NCI-H2081 treated with DMSO at 0.1 percent for 48 hours (cell line): ENCODE measurements at regions not wholly inside any gene's neighbourhood (a gene's known extent, or its start where the extent isn't known, plus 50 kb on each side); places are given as distances from the start of the nearest gene placed in this dataset.

Experiments
- DNase-seq: peaks from one replicate; lab custom pipeline; 2025; lab: John Stamatoyannopoulos, UW

- DNase-seq = no peak
Measured at GRCh38 chr2:16080516-16080915, 140.2 kb downstream of the MYCN start.

- DNase-seq = no peak
Measured at GRCh38 chr2:16080071-16080470, 139.7 kb downstream of the MYCN start.

DNA sequence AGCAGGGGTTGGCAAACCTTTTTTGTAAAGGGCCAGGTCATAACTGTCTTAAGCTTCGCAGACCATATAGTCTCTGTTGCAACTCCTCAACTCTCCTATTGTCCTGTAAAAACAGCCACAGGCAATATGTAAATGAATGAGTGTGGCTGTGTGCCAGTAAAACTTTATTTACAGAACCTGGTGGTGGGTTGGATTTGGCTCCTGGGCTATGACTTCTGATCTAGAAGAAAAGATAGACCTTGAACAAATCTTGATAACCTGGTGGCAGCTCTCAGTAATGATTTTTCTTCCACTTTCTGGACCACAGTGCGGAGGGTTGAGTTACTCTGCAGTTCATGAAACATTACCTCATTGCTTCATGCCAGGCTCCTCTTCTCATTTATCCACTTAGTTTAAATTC lies 139.3 kb downstream of the MYCN start:
- no peak for DNase-seq

DNA sequence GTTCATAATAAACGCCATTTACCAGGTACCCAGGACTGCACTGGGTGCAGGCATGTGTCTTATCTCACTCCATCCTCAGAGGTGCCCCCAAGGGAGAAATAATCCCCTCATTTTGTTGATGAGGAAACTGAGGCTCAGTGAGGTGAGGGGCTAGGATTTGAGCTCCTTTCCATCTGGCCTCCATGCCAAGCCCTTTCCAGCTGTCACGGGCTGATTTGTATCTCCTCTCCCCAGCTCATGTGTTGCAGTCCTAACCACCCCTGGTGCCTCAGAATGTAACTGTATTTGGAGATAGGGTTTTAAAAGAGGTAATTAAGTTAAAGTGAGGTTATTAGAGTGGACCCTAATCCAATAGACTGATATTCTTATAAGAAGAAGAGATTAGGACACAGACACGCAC lies 137.3 kb downstream of the MYCN start:
- no peak for DNase-seq

- no peak for DNase-seq
Measured at GRCh38 chr2:16076911-16077310, 136.6 kb downstream of the MYCN start.

GRCh38 chr2:16075045-16076012 lies 135.0 kb downstream of the MYCN start:
- DNase-seq = no peak

DNA sequence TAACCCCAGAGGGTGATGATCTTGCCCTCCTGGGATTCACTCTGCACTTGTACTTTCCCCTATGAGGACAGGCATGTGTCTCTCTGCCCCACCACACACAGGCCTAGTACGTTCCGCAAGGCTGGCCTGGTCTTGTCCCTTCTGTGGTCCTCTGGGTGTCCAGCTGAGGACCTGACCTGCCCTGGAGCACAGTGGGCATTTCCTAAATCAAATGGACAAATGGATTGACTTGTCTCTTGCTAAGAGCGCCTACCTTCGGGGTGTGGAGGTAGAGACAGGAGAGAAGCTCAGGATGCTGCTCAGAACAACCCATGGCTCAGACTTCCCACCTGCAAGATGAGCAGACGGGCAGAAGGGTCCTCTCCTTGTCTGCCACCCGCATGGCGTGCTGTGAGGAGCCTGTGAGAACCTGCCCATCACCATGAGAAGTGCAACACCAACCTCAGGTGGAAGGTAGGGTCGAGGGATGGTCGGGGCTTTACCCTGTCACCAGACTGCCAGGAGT lies 133.6 kb downstream of the MYCN start:
- no peak for DNase-seq

DNA sequence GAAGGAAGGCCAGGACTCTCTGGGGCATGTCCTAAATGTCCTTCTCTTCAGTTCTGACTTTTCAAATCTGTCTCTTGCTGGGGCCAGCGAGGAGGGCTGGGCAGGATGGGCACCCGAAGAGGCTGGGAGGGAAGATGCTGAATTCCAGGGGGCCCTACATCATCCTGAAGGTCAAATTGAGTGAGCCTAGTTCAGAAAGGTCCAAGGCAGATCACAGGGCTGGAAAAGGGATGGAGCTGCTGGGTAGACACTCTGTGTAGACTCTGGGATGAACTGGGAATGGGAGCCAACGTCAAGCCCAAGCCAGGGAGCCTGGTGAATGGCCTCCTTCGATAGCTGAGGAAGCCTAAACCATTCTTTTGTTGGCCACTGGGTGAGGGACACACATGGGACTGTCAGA lies 133.1 kb downstream of the MYCN start:
- no peak for DNase-seq

DNA sequence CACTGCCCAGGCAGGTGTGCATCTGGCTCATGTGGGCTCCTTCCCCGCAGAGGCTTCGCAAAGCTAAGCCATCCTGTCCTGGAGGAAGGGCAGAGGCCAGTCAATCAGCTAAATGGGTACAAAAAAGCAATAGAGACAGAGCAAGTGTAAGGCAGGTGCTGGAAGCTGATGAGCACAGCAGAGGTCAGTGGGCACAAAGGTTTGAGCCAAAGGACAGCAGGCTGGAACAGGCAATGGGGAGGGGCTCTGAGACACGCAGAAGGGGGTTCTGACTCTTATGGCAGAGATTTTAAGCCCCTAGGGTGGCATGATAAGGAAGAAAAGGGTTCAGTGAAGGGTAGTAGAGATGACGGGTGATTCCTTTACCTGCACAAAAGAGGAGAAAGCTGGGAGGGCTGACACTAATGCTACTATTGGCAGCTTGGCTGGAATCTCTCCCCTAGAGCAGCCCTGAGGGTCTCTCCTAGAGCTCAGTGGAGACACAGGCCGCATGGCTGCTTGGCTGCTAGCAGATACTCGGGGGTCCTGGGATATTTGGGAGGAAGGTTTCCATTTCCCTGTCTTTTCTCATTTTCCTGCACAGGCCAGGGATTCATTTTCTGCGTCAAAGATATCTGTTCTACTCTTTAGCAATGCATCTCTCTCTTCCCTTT lies 132.4 kb downstream of the MYCN start:
- DNase-seq = no peak

DNA sequence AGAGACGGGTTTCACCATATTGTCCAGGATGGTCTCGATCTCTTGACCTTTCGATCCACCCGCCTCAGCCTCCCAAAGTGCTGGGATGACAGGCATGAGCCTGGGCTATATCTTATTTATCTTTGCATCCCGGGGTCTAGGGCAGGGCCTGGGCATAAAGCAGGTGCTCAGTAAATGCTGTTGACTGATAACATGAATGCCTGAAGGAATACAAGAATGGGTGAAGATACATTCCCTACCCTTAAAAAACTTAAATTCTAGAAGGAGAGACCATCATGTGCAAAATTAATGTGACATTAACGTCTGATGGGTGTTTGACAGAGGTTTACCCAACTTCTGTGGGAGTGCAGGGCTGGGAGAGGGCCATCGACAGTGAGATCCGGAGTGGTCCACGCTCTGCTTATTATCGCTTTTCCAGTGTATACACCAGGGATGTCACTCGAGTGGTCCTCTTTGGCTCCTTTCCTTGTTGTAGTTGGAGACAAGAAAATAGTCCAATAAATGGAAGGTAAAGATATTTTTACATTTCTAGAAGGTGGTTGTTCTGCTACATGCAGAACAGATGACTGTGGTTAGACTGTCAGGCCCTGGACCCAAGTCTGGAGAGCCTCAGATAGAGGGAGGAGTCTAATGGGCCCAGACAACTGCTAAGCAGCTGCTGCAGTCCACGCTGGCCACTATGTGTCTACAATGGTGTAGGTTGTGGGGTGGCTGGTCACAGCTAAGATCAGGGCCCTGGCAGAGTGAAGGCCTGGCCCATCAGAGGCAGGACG lies 131.7 kb downstream of the MYCN start:
- DNase-seq = no peak

GRCh38 chr2:16071039-16071864 lies 130.9 kb downstream of the MYCN start:
- no peak for DNase-seq

DNA sequence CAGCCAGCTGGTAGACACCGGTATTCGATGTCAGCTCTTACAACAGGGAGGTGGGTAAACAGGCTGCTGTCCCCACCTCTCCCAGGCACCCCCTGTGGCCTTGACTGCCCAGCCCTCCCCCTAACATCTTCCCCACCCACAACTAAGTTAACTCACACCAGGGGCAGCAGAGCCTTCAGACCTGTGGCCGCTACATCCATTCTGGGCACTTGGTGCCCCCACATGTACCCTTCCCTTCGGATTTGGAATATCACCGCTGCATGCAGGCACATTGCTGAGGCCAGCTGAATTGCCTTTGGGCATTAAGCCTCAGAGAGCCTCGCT lies 130.3 kb downstream of the MYCN start:
- no peak for DNase-seq

GRCh38 chr2:16069933-16070647 lies 129.7 kb downstream of the MYCN start:
- no peak for DNase-seq

DNA sequence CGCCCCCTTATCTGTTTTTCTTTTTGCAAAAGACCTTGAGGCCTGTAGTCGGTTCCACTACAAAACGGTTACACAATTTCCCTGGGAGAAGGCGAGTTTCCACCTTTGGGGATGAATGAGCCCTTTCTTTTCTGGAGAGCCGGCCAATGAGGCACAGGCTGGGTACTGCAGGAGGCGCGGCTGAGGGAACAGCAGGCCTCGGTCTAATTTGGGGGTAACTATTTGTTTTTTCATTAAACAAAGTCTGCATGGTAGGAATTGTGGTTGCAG lies 129.2 kb downstream of the MYCN start:
- no peak for DNase-seq

DNA sequence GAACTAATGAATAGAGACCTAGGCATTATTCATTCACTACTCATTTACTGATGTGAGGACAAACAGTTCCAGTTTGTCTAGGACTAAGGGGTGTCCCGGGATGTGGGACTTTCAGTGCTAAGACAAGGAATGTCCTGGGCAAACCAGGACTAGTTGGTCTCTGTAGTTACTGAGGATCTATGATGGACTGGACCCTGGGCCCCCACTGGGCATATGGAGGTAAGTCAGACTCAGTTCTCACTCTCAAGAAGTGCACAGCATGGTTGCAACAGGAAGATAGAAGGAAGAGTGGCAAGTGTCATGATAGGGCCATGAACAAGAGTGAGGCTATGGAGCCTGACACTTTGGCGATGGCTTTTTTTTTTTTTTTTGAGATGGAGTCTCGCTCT lies 128.2 kb downstream of the MYCN start:
- no peak for DNase-seq

GRCh38 chr2:16067866-16068551 lies 127.7 kb downstream of the MYCN start:
- DNase-seq = no peak

DNA sequence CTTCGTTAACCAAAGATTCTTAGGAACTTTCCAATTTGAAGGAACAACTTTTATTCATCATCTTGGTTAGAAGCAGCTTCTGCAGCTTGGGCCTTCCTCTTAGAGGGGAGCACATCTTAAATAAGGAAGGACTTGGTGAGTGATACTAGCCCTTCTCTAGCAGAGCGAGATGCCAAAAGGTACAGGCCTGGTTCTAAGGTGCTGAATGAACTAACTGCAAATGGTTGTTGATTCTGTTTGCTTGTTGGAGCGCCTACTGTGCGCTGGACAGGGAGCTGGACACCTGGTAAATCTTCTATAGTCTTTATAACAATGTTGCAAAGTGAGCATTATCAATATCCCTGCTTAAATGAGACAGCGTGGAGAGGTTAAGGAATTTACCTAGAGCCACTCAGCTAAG lies 127.1 kb downstream of the MYCN start:
- no peak for DNase-seq

DNA sequence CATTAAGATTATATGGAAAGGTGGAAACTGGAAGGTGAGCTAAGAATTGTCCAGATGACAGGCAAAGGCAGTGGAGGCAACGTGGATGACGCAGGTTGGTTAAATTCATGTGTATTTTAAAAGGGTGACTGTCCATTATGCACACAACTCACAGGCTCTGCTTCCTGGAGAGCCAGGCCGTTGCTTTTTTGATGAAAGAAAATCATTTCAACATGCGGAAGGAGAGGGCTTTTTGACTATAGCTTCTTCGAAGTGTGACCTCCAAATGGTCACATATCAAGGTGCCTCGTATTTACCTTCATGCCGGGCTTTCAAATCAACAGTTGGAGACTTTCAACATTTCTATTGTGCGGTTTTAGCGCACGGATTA lies 126.7 kb downstream of the MYCN start:
- DNase-seq = no peak

DNA sequence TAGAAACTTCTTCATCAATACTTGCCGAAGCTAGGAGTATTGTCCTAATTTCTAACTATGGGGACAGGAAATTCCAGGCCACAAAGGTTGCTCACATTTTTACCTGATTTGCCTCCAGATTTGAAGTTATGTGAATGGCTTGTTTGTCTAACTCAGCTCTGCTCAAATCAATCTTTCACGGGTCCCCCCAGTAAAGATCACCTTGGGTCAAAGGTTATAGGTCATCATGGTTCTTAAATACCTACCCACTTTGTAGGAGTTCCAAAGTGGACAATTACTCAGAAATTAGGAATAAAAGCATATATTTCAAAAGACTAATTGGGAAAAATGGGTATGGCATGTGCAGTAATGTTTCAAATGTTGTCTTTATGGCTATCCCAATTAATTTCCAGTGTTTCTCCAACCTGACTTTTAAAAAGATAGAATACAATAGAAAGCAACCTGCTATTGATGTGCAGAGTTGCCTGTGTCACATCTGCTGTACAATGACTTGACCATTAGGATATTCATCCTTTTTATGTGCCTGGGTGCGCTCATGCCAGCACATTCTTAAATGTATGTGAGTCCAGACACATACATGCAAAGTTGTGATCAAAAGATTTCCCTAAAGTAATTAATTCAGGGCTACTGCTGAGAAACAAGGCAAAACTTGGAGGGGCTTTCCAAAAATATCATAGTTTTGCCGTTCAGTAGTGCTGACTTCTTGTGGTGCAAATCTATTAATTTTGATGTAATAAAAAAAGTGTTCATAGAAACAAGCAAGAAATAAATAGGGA lies 126.1 kb downstream of the MYCN start:
- no peak for DNase-seq
